DND-41 (cell line): ENCODE measurements at regions not wholly inside any gene's neighbourhood (a gene's known extent, or its start where the extent isn't known, plus 50 kb on each side); places are given as distances from the start of the nearest gene placed in this dataset.

Source experiments
- CTCF ChIP-seq: IDR thresholded peaks from 2 replicates; pipeline ENCODE4 v1.5.1; 2012; ENCODE audit warnings: borderline replicate concordance, low read length, moderate library complexity, mild to moderate bottlenecking; ENCODE audit not compliant: poor library complexity, severe bottlenecking; ENCODE audit errors: extremely low read depth
- EZH2 ChIP-seq: IDR thresholded peaks from 3 replicates; pipeline ENCODE4 v1.6.1; 2012; ENCODE audit warnings: borderline replicate concordance, low read depth, mild to moderate bottlenecking, moderate library complexity, low read length, inconsistent platforms; ENCODE audit not compliant: severe bottlenecking

GRCh38 chr10:131618587-131619267 lies 282.1 kb upstream of the PPP2R2D start:
- no peak for TF ChIP-seq CTCF
- no peak for TF ChIP-seq EZH2
